Esophagus (tissue), 2 donors: ENCODE measurements at regions not wholly inside any gene's neighbourhood (a gene's known extent, or its start where the extent isn't known, plus 50 kb on each side); places are given as distances from the start of the nearest gene placed in this dataset.

Experiments
- H3K27ac ChIP-seq, 2 donors: one replicate each; pipeline ENCODE4 v1.5.1; 2013; ENCODE audit warnings: low read depth in 2 of 2, mild to moderate bottlenecking in 2 of 2, inconsistent platforms in 1 of 2, low read length in 1 of 2, moderate library complexity in 1 of 2
- H3K27me3 ChIP-seq, 2 donors: one replicate each; pipeline ENCODE4 v1.6.1; 2013; ENCODE audit warnings: low read length in 2 of 2, control low read depth in 1 of 2, mild to moderate bottlenecking in 1 of 2; ENCODE audit not compliant: insufficient read depth in 2 of 2, control insufficient read depth in 1 of 2
- H3K36me3 ChIP-seq, 2 donors: one replicate each; pipeline ENCODE4 v1.6.1; 2013; ENCODE audit warnings: low read length in 1 of 2; ENCODE audit not compliant: control insufficient read depth in 2 of 2, insufficient read depth in 2 of 2
- H3K4me1 ChIP-seq, 2 donors: one replicate each; pipeline ENCODE4 v1.6.1; 2013; ENCODE audit warnings: low read length in 1 of 2; ENCODE audit not compliant: control insufficient read depth in 2 of 2, insufficient read depth in 2 of 2
- H3K4me3 ChIP-seq, 2 donors: one replicate each; pipeline ENCODE4 v1.5.1; 2013; ENCODE audit warnings: low read length in 2 of 2, mild to moderate bottlenecking in 2 of 2, low read depth in 1 of 2, moderate library complexity in 1 of 2
- H3K9me3 ChIP-seq, 2 donors: one replicate each; pipeline ENCODE4 v1.6.1; 2013; ENCODE audit warnings: mild to moderate bottlenecking in 2 of 2, low read depth in 1 of 2, low read length in 1 of 2, moderate library complexity in 1 of 2; ENCODE audit not compliant: control insufficient read depth in 2 of 2, insufficient read depth in 1 of 2
- WGBS, 2 donors: extraction: QIAGEN DNeasy Blood & Tissue Kit; methylation state at CpG; one replicate each; pipeline ENCODE4 v1.1.7; 2013; 5-methylcytosine and 5-hydroxymethylcytosine counted together
- donor health status: healthy with polysubstance abuse.
- donor health status: Bipolar disorder and iron deficiency.

- WGBS, 2 donors, result 81 to 88% methylated on average over 6 of the region's 6 CpGs
- no peaks in the 10 kb centered on the region for H3K36me3 ChIP-seq
- H3K27ac ChIP-seq, result no peak overlapping the region
- peaks cover 17 to 21% of the 10 kb centered on the region in 2 donors for H3K9me3 ChIP-seq
- H3K4me1 ChIP-seq, result no peaks in the 10 kb centered on the region
- H3K4me3 ChIP-seq, result no peak overlapping the region
- H3K27me3 ChIP-seq, result no peaks in the 10 kb centered on the region
Observed at GRCh38 chr10:130763071-130763470, 548.5 kb downstream of the TCERG1L start.

DNA sequence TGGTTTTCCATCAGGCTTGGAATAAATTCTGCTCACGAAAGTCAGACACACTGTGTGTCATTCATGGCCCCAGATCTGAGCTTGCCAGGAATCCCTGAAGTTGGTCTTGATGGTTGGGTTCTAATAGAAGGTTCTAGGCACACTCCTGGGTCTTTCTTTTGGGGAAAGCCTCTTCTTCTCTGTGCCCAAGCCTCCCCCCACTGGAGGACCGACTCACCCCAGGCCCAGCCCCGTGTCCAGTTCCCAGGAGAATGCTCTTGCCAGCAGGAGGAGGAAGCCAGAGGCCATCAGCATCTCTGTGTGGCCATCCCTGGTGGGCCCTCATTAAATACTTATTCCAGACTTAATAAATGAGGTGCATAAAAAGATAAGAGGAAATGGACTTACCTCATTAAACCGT is 548.0 kb downstream of the TCERG1L start:
- Histone ChIP-seq H3K4me1 (no peaks in the 10 kb centered on the region), H3K27me3 (no peaks in the 10 kb centered on the region), H3K9me3 (peaks cover 16 to 24% of the 10 kb centered on the region in 2 donors), H3K4me3 (no peak overlapping the region), H3K27ac (no peak overlapping the region), H3K36me3 (no peaks in the 10 kb centered on the region)
- 59 to 68% methylated on average over 4 of the region's 4 CpGs for WGBS, 2 donors

DNA sequence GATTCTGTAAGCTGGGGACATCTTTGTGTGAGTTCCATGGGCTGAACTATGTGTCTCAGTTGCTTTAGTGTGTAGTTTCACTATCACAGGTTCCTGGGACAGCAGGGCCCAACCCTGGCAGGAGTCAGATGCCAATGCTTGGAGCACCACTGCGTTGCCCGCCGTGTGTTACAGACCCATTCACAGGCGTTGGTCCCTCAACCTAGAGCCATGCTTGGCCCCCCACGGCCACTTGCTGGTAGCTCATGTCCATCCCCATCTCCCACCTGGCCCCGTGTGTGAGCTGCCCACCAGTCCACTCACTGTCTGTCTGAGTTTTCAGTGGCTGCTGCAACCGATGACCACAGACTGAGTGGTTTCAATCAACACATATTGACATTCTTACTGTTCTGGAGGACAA is 546.9 kb downstream of the TCERG1L start:
- Histone ChIP-seq H3K4me1 (no peaks in the 10 kb centered on the region), H3K36me3 (no peaks in the 10 kb centered on the region), H3K27me3 (no peaks in the 10 kb centered on the region), H3K4me3 (no peak overlapping the region), H3K9me3 (peaks cover 15 to 30% of the 10 kb centered on the region in 2 donors), H3K27ac (no peak overlapping the region)
- 67 to 84% methylated on average over 7 of the region's 7 CpGs for WGBS, 2 donors

DNA sequence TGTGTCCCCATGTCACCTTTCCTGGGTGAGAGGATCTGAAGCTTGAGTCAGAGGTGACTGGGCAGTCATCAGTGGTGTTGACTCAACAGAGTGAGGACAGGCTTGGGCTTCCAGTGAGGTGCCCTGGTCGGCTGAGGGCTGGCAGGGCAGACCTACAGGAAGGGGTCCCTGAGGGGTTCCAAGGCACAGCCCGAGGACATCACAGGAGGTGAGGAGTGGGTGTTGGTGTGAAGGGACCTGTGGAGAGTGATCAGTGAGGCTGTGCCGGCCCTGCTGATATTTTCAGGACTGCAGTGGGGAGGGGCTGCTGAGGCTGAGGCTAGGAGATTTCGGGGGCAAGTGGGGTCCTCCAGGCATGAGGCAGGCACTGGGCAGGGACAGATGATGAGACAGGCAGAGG is 545.5 kb downstream of the TCERG1L start:
- Histone ChIP-seq H3K4me3 (no peak overlapping the region), H3K4me1 (no peaks in the 10 kb centered on the region)
- WGBS, 2 donors, result 62 to 71% methylated on average over 4 of the region's 4 CpGs

DNA sequence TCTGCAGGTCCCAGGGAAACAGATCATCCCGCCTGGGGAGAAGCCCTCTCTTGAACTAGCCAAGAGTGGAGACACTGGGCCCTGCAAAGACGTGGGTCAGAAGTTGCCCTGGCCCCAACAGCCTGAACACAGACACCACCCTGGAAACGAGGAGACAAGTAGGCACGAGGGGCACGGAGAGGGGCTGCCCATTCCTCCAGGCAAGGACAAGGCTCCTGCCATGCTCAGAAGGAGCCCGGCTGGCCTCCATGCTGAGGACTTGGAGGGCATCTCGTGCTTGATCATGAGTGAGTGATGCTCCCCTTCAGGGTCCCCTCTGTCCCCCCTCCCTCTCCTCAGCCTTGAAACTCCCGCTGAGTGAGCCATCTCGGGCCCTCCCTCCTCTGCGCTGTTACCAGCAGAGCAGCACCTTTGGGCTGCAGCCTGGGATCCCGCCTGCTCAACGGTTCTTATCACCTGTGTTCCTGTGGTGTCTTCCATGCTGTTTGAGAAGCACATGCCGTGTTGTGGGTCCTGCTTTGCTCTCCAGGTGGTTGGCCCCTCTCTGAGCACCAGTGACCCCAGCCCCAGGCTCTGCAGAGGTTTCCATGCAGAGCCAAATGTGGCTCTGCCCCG is 544.3 kb downstream of the TCERG1L start:
- Histone ChIP-seq H3K27ac (no peak overlapping the region), H3K4me1 (no peaks in the 10 kb centered on the region), H3K9me3 (peaks cover 12 to 31% of the 10 kb centered on the region in 2 donors), H3K4me3 (no peak overlapping the region), H3K36me3 (no peaks in the 10 kb centered on the region), H3K27me3 (no peaks in the 10 kb centered on the region)
- 79 to 80% methylated on average over 14 of the region's 14 CpGs for WGBS, 2 donors

More for the DNA sequence above, 545.5 kb downstream of the TCERG1L start:
- Histone ChIP-seq H3K36me3 (no peaks in the 10 kb centered on the region), H3K9me3 (peaks cover 15 to 31% of the 10 kb centered on the region in 2 donors), H3K27ac (no peak overlapping the region), H3K27me3 (no peaks in the 10 kb centered on the region)

GRCh38 chr10:130769146-130770017 is 542.1 kb downstream of the TCERG1L start:
- Histone ChIP-seq H3K36me3 (no peaks in the 10 kb centered on the region), H3K9me3 (peaks cover 8 to 29% of the 10 kb centered on the region in 2 donors), H3K27me3 (no peaks in the 10 kb centered on the region), H3K27ac (no peak overlapping the region), H3K4me3 (no peak overlapping the region), H3K4me1 (no peaks in the 10 kb centered on the region)
- 88 to 91% methylated on average over 10 of the region's 10 CpGs for WGBS, 2 donors

- H3K4me3 ChIP-seq, result no peak overlapping the region
- no peaks in the 10 kb centered on the region for H3K27me3 ChIP-seq
- no peaks in the 10 kb centered on the region for H3K4me1 ChIP-seq
- H3K36me3 ChIP-seq, result no peaks in the 10 kb centered on the region
- 72 to 80% methylated on average over 13 of the region's 13 CpGs for WGBS, 2 donors
- H3K27ac ChIP-seq, result no peak overlapping the region
- peaks cover 8 to 28% of the 10 kb centered on the region in 2 donors for H3K9me3 ChIP-seq
Observed at GRCh38 chr10:130770018-130770630, 541.4 kb downstream of the TCERG1L start.

- no peaks in the 10 kb centered on the region for H3K4me1 ChIP-seq
- H3K27ac ChIP-seq, result no peak overlapping the region
- no peaks in the 10 kb centered on the region for H3K36me3 ChIP-seq
- no peaks in the 10 kb centered on the region for H3K27me3 ChIP-seq
- H3K9me3 ChIP-seq, result peaks cover 8 to 26% of the 10 kb centered on the region in 2 donors
- WGBS, 2 donors, result 60% methylated on average over 13 of the region's 13 CpGs
- no peak overlapping the region for H3K4me3 ChIP-seq
Observed at GRCh38 chr10:130771491-130771946, 540.0 kb downstream of the TCERG1L start.

DNA sequence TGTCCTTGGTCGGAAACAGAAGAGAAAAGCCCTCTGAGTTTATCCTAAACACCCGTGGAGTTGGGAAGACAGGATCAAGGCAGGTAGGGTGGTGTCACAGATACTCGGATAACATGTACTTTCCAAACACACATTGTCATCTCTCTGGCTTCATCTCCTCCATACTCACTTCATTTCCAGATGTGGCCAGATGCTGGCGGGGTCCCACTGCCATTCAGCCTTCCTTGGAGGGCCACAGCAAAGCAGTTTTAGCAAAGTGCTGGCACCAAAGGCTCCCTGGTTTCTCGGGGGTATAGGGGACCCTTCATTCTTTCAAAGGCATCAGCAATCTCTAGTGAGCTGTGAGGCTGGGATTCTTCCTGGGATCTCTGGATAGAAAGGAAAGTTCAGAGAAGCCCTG is 539.5 kb downstream of the TCERG1L start:
- H3K4me1 ChIP-seq, result no peaks in the 10 kb centered on the region
- H3K4me3 ChIP-seq, result no peak overlapping the region
- WGBS, 2 donors, result 62 to 70% methylated on average over 5 of the region's 5 CpGs

More for the DNA sequence above, 539.5 kb downstream of the TCERG1L start:
- H3K27ac ChIP-seq, result no peak overlapping the region
- H3K36me3 ChIP-seq, result no peaks in the 10 kb centered on the region
- peaks cover 8 to 24% of the 10 kb centered on the region in 2 donors for H3K9me3 ChIP-seq
- no peaks in the 10 kb centered on the region for H3K27me3 ChIP-seq
